GM12891 (cell line): ENCODE measurements at regions not wholly inside any gene's neighbourhood (a gene's known extent, or its start where the extent isn't known, plus 50 kb on each side); places are given as distances from the start of the nearest gene placed in this dataset.

Source experiments
- DNase-seq: peaks from one replicate; pipeline ENCODE4 v3.0.0; 2011; ENCODE audit warnings: low spot score; ENCODE audit not compliant: insufficient read length
- FAIRE-seq: peaks from 2 replicates; lab custom pipeline; 2011; peaks lifted over from hg19 to GRCh38; lab: Jason Lieb, UNC
- PAX5 ChIP-seq: IDR thresholded peaks from 2 replicates; pipeline ENCODE4 v1.6.1; 2011; ENCODE audit warnings: low read length, moderate library complexity, mild to moderate bottlenecking; ENCODE audit not compliant: insufficient read depth, severe bottlenecking
- POLR2A ChIP-seq: IDR thresholded peaks from 2 replicates; pipeline ENCODE4 v1.6.1; 2011; ENCODE audit warnings: low read depth, low read length, control low read depth
- POLR2AphosphoS5 ChIP-seq: IDR thresholded peaks from 2 replicates; pipeline ENCODE4 v1.6.1; 2011; ENCODE audit warnings: low read depth, low read length, control low read depth
- POU2F2 ChIP-seq: IDR thresholded peaks from 2 replicates; pipeline ENCODE4 v1.6.1; 2011; ENCODE audit warnings: low read depth, mild to moderate bottlenecking, control low read depth, low read length, moderate library complexity
- SPI1 ChIP-seq: IDR thresholded peaks from 2 replicates; pipeline ENCODE4 v1.6.1; 2011; ENCODE audit warnings: low read depth, low read length, control low read depth
- TAF1 ChIP-seq: IDR thresholded peaks from 2 replicates; pipeline ENCODE4 v1.6.1; 2011; ENCODE audit warnings: low read depth, low read length, control low read depth

DNA sequence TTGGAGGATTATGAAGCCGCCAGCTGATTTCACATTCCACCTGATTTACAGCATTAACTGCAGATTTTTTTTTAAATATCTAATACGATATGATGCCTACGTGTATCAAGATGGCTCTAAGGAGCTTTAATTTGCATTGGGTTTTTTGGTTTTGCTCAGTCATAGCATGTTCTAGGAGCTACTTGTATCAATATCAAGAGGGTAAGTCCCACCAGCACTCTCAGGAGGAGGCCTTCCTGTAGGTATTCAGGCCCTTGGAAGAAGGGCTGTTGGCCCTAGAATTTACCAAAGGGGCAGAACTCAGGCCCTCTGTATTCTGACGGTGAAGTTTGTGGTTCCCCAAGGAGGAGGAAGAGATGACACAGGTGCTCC, 97.2 kb upstream of the IPO5 start:
- no peak for TF ChIP-seq SPI1
- TF ChIP-seq POLR2A: no peak
- no peak for TF ChIP-seq POU2F2
- TF ChIP-seq POLR2AphosphoS5: no peak
- TF ChIP-seq TAF1: no peak
- TF ChIP-seq PAX5: no peak
- DNase-seq (no peak), FAIRE-seq (no peak)

DNA sequence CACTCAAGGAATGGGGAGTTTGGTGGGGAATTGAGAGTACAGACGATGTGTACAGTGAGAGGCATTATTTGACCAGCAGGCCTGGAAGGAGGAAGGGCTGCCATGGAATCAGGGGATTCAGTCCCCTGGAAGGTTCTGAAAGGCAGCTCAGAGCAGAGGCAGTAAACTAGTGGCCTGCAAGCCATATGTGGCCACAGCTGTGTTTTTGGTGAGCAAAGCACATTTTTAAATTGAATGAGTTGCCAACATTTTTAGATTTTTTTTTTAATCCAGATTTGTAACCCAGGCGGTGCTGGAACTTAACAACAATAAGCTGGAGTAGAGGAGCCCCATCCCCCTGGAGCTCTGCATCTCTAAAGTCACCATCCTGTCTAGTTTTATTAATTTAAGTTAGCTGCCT, 95.3 kb upstream of the IPO5 start:
- no peak for TF ChIP-seq POLR2A
- TF ChIP-seq SPI1: no peak
- no peak for TF ChIP-seq POU2F2
- TF ChIP-seq POLR2AphosphoS5: no peak
- no peak for TF ChIP-seq TAF1
- TF ChIP-seq PAX5: no peak
- DNase-seq: no peak
- FAIRE-seq: no peak

DNA sequence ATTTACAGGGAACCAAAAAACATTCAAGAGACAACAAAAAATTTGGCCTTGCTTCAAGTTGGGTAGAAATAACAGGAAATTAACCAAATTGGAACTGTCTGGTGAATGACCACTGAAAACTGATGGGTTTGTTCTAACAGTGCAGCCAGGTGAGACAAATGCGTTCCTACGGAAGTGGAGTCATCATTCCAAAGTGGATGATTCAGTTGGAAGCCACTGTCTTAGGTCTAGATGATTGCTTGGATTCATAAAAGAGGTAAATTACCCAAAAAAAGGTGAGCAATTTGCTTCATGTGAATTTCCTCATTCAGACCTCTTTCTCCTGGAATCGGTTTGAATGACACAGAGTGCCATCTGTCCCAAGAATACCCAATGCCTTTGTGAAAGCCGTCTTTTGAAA, 87.1 kb upstream of the IPO5 start:
- FAIRE-seq (no peak), DNase-seq (no peak)
- no peak for TF ChIP-seq PAX5
- no peak for TF ChIP-seq POLR2AphosphoS5
- no peak for TF ChIP-seq TAF1
- TF ChIP-seq SPI1: no peak
- no peak for TF ChIP-seq POU2F2
- no peak for TF ChIP-seq POLR2A

DNA sequence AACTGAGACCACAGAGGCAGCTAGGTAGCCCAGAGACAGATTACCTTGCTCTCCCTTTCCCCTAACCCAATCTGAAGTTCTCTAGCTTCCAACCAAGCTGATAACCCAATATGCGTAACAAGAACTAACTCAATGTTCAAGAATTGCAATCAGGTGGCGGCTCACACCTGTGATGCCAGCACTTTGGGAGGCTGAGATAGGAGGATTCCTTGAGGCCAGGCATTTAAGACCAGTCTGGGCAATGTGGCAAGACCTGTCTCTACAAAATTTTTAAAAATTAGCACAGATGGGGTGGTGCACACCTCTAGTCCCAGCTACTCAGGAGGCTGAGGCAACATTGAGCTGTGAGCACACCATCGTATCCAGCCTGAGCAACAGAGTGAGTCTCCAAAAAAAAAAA, 86.7 kb upstream of the IPO5 start:
- FAIRE-seq (no peak), DNase-seq (no peak)
- TF ChIP-seq POU2F2: no peak
- TF ChIP-seq POLR2A: no peak
- TF ChIP-seq PAX5: no peak
- TF ChIP-seq POLR2AphosphoS5: no peak
- TF ChIP-seq TAF1: no peak
- no peak for TF ChIP-seq SPI1

DNA sequence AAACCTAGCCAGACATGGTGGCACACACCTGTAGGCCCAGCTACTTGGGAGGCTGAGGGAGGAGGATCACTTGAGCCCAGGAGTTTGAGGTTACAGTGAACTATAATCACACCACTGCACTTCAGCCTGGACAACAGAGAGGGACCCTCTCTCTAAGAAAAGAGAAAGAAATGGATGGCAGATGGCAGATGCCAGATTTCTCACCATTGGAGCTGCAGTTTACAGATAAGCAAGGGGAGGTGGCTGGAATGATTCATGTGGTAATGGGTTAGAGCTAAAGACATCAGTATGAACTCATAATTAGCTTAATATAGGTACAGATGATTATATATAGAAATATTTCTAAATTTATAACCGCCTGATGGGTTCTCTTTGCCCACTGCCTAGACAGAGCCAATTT, 80.1 kb upstream of the IPO5 start:
- no peak for FAIRE-seq

DNA sequence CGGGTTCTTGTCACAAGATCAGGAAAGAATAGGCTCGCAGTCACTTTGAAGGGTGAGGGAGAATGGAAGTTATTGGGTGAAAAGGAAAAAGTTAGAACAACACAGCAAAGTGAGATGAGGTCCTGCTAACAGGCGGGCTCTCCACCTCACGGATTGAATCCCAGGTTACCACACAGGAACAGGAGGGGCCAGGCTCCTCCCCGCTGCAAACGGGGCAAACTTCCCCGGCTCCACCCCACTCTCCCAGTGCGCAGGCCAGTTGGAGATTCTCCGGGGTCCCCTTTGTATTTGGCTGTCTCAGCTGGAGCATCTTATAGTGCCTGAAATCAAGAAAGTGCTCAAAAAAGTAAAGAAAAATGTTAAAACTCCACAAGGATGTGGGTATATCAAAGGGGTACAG, 78.3 kb upstream of the IPO5 start:
- DNase-seq (no peak), FAIRE-seq (no peak)
- TF ChIP-seq PAX5 (no peak), TAF1 (no peak)

More for the DNA sequence above, 80.1 kb upstream of the IPO5 start:
- DNase-seq: no peak
- TF ChIP-seq TAF1: no peak
- TF ChIP-seq POLR2A: no peak
- no peak for TF ChIP-seq PAX5
- no peak for TF ChIP-seq POU2F2
- no peak for TF ChIP-seq POLR2AphosphoS5
- no peak for TF ChIP-seq SPI1

DNA sequence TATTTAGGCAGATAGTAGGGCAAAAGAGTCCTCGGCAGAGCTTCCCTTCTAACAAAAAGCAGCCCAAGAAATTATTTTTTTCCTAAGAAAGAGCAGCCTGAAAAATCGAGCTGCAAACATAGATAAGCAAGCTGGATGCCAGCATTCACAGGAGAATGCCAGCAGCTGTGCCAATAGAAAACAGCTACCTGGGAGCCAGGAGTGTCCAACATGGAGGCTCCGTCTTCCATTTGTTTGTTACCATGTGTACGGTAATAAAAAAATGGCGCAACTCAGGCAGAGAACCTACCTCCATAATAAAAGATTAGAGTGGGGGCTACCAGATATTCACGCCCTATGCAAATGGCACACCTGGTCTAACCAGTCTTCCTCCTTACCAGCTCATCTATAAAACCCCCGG, 77.6 kb upstream of the IPO5 start:
- TF ChIP-seq POLR2AphosphoS5 (no peak), POLR2A (no peak)
- DNase-seq: no peak
- no peak for FAIRE-seq

DNA sequence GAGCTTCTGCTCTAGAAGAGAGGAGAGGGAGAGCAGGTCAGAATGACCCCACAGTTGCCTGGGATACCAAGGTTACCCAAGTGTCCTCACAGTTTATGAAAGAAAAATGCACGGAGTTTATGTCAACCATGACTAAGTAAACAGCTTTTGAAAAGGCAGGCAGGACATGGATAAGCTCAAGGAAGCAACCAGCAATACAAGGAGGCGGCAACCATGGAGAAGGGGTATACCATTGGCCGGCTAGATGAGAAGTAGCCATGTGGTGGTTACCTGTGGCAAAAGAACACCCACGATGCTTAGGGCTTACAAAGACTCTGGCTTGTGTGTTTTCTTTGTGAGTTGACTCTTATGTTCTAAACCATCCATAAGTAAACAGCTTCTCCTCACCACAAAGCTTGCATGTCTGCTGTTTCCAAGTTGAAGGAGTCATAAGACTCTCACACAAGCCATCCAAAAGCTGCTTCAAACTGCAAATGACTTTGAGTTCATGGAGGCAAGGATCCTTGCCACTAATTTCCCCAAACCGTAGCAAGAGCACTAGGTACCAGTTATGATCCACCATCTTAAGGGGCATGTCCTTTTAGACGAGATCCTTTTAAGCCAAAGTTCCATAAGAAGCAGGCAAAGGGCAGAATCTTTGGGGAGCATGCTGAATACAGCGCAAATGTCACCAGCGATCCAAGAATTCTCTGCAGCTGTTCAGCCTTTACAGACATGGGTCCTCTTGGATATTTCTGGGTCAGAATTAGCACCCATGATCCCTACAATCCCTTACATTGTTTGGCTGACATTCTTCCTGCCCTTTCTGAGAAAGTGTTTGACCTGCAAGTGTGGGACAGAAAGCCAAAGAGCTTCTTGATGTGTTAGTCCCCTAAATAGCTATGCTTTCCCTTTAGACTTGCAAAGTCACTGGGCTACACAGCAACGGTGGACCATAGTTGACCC, 74.8 kb upstream of the IPO5 start:
- DNase-seq (no peak), FAIRE-seq (no peak)
- no peak for TF ChIP-seq TAF1
- no peak for TF ChIP-seq SPI1
- TF ChIP-seq POLR2A: no peak
- no peak for TF ChIP-seq POLR2AphosphoS5
- TF ChIP-seq PAX5: no peak
- no peak for TF ChIP-seq POU2F2

DNA sequence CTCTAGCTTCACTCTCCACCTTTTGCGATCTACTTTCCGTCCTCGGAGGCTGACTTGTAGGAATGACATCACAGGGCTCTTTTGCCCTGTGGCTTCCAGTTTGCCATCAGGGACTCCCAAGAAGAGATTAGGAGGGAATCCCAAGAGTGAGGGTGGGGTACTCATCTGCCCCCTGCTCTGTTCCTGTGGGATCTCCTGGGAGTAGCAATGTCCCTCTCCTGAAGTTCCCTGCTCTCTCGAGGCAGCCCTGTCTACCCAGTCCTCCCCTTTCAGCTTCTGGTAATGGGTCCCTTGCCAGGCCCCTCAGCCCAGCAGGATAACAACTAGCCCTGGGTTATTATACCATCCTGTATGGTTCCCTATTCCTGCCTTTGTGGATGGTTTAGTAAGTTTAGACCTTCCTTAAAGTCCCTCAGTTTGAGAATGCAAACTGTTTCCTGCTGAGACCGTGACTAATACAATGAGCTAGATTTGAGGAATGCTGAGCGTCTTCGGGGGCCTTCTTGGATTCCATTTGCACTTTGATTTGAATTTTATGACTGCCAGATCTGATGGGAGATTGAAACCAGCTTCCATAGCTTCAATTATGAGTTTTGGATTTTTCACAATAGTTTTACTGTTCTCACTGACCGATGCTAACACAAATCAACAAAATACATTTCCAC, 73.7 kb upstream of the IPO5 start:
- TF ChIP-seq POU2F2 (no peak), PAX5 (no peak), TAF1 (no peak), POLR2A (no peak), POLR2AphosphoS5 (no peak), SPI1 (no peak)
- FAIRE-seq: no peak
- no peak for DNase-seq

DNA sequence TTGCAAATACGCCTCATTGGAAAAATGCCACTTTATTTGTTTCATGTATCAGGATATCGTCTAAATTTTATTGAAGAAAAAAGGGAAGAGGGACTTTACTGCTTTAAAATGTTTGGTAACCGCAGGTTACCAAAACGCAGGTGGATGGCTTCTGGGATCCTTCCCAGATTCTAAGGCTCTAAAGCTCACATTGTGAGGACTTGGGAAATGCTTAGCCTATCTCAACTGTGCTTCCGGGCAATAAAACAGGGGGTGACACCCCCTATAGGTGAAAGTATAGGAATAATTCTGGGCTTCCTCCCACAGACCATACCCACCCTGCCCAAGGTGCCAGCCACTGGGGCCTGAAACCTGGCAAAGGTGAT, 73.2 kb upstream of the IPO5 start:
- no peak for DNase-seq

DNA sequence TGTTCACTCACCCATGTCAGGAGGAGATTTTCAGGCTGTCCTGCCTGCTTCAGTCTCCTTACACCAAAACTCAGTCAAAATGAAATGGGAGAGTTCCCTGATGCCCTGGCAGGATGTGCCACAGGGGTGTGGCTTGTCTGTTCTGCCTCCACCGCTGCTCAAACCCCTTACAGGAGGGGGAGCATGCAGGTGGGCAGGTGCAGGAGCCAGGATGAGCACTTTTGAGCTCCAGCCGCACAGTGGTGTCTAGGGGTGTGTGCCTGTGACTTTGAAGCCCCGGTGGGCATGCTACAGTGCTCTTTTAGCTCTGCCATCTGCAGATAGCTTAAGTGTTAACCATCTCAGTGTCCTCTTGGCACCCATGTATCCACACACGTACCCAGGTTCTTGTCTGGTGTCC, 71.9 kb upstream of the IPO5 start:
- no peak for TF ChIP-seq SPI1
- no peak for TF ChIP-seq TAF1
- TF ChIP-seq POLR2AphosphoS5: no peak
- no peak for TF ChIP-seq POLR2A
- TF ChIP-seq POU2F2: no peak
- TF ChIP-seq PAX5: no peak
- FAIRE-seq: no peak
- no peak for DNase-seq

More for the DNA sequence above, 73.2 kb upstream of the IPO5 start:
- FAIRE-seq: no peak
- TF ChIP-seq SPI1 (no peak), POLR2A (no peak), POLR2AphosphoS5 (no peak), TAF1 (no peak), POU2F2 (no peak), PAX5 (no peak)
